Neuronal stem cell (in vitro differentiated cells): ENCODE measurements at regions not wholly inside any gene's neighbourhood (a gene's known extent, or its start where the extent isn't known, plus 50 kb on each side); places are given as distances from the start of the nearest gene placed in this dataset.

Experiments used
- DNase-seq: peaks from one replicate; pipeline ENCODE4 v3.0.0-alpha.2; 2013; ENCODE audit warnings: low spot score
- H2AFZ ChIP-seq: one replicate; pipeline ENCODE4 v1.6.1; 2013; ENCODE audit warnings: mild to moderate bottlenecking, low read length, inconsistent platforms
- H2AK5ac ChIP-seq: 2 replicates; pipeline ENCODE4 v1.6.1; 2013; ENCODE audit warnings: low read depth, mild to moderate bottlenecking, inconsistent platforms, low read length, moderate library complexity, mixed read lengths
- H2BK120ac ChIP-seq: 2 replicates; pipeline ENCODE4 v1.6.1; 2013; ENCODE audit warnings: low read depth, mild to moderate bottlenecking, inconsistent platforms, low read length, moderate library complexity, mixed read lengths
- H2BK12ac ChIP-seq: one replicate; pipeline ENCODE4 v1.6.1; 2013; ENCODE audit warnings: low read length, inconsistent platforms
- H2BK15ac ChIP-seq: 2 replicates; pipeline ENCODE4 v1.6.1; 2013; ENCODE audit warnings: mild to moderate bottlenecking, low read length, inconsistent platforms, mixed read lengths
- H2BK5ac ChIP-seq: one replicate; pipeline ENCODE4 v1.6.1; 2013; ENCODE audit warnings: inconsistent platforms, mild to moderate bottlenecking, low read length, moderate library complexity
- H3K14ac ChIP-seq: one replicate; pipeline ENCODE4 v1.6.1; 2013; ENCODE audit warnings: low read length, inconsistent platforms
- H3K18ac ChIP-seq: 2 replicates; pipeline ENCODE4 v1.6.1; 2013; ENCODE audit warnings: low read length, inconsistent platforms
- H3K23ac ChIP-seq: 2 replicates; pipeline ENCODE4 v1.6.1; 2013; ENCODE audit warnings: low read depth, mild to moderate bottlenecking, mixed read lengths, low read length, inconsistent platforms; ENCODE audit not compliant: poor library complexity
- H3K27ac ChIP-seq: replicated peaks from 3 replicates; pipeline ENCODE4 v1.5.1; 2013; ENCODE audit warnings: low read length, inconsistent platforms
- H3K27me3 ChIP-seq, 3 experiments: 2 replicates each; pipeline ENCODE4 v1.6.1; 2013; ENCODE audit warnings: low read length in 3 of 3, mild to moderate bottlenecking in 2 of 3, inconsistent platforms in 1 of 3, low read depth in 1 of 3, mixed read lengths in 1 of 3, moderate library complexity in 1 of 3; ENCODE audit not compliant: control insufficient read depth in 3 of 3, insufficient read depth in 3 of 3
- H3K36me3 ChIP-seq, 2 donors: replicated peaks in 1 of 2; 2 replicates each; pipeline ENCODE4 v1.6.1; 2013; ENCODE audit warnings: low read length in 2 of 2; ENCODE audit not compliant: control insufficient read depth in 2 of 2, insufficient read depth in 2 of 2
- H3K4ac ChIP-seq: 2 replicates; pipeline ENCODE4 v1.6.1; 2013; ENCODE audit warnings: inconsistent platforms, mild to moderate bottlenecking, low read length, moderate library complexity
- H3K4me1 ChIP-seq, 2 donors: 1 replicate in 1 of 2; 2 replicates in 1 of 2; pipeline ENCODE4 v1.6.1; 2013; ENCODE audit warnings: low read length in 2 of 2, low read depth in 1 of 2; ENCODE audit not compliant: control insufficient read depth in 2 of 2, insufficient read depth in 1 of 2
- H3K4me2 ChIP-seq: one replicate; pipeline ENCODE4 v1.6.1; 2013; ENCODE audit warnings: mild to moderate bottlenecking, low read length, inconsistent platforms; ENCODE audit not compliant: insufficient read depth, poor library complexity, severe bottlenecking
- H3K4me3 ChIP-seq, 2 donors: 2 replicates each; pipeline ENCODE4 v1.5.1; 2013; ENCODE audit warnings: low read length in 2 of 2, mild to moderate bottlenecking in 2 of 2, inconsistent platforms in 1 of 2, moderate library complexity in 1 of 2
- H3K79me1 ChIP-seq: one replicate; pipeline ENCODE4 v1.6.1; 2013; ENCODE audit warnings: low read depth, mild to moderate bottlenecking, inconsistent platforms, low read length, moderate library complexity
- H3K9ac ChIP-seq: one replicate; pipeline ENCODE4 v1.6.1; 2013; ENCODE audit warnings: mild to moderate bottlenecking, low read depth, low read length, inconsistent platforms; ENCODE audit not compliant: poor library complexity
- H3K9me3 ChIP-seq, 2 donors: replicated peaks in 1 of 2; 2 replicates each; pipeline versions ENCODE3 to v1.6.1; 2013; ENCODE audit warnings: low read length in 2 of 2, mild to moderate bottlenecking in 2 of 2, inconsistent platforms in 1 of 2, low read depth in 1 of 2, mixed read lengths in 1 of 2, moderate library complexity in 1 of 2; ENCODE audit not compliant: control insufficient read depth in 2 of 2, insufficient read depth in 1 of 2
- H4K8ac ChIP-seq: one replicate; pipeline ENCODE4 v1.6.1; 2013; ENCODE audit warnings: low read depth, mild to moderate bottlenecking, inconsistent platforms, low read length, moderate library complexity
- H4K91ac ChIP-seq: one replicate; pipeline ENCODE4 v1.6.1; 2013; ENCODE audit warnings: low read length, low read depth, mild to moderate bottlenecking, inconsistent platforms; ENCODE audit not compliant: poor library complexity
- WGBS, 2 donors: extraction: QIAGEN DNeasy Blood & Tissue Kit; methylation state at CpG; one replicate each; pipeline ENCODE4 v1.1.7; 2013; ENCODE audit warnings: missing lambda C conversion rate in 2 of 2, mixed read lengths in 1 of 2; ENCODE audit not compliant: insufficient read length in 2 of 2, insufficient replicate concordance in 1 of 2; ENCODE audit errors: extremely low coverage in 2 of 2; 5-methylcytosine and 5-hydroxymethylcytosine counted together

GRCh38 chr13:61358599-61358998, 57.0 kb downstream of the PCDH20 start:
- Histone ChIP-seq H2BK15ac (no peak overlapping the region), H3K4me2 (no peak overlapping the region), H3K36me3 (no peaks in the 10 kb centered on the region), H2AK5ac (no peak overlapping the region), H3K4ac (no peak overlapping the region), H3K9ac (no peak overlapping the region), H3K4me1 (peaks cover 0 to 7% of the 10 kb centered on the region in 2 donors), H3K9me3 (no peaks in the 10 kb centered on the region), H3K79me1 (no peaks in the 10 kb centered on the region), H3K18ac (no peak overlapping the region), H4K91ac (no peak overlapping the region), H2BK12ac (no peak overlapping the region), H2BK120ac (no peak overlapping the region), H3K27me3 (no peaks in the 10 kb centered on the region), H3K27ac (no peak overlapping the region), H2AFZ (no peak overlapping the region), H2BK5ac (no peak overlapping the region), H4K8ac (no peak overlapping the region), H3K23ac (no peak overlapping the region), H3K4me3 (no peak overlapping the region), H3K14ac (no peak overlapping the region)
- no CpG with 5 or more reads among the region's 1 CpG for WGBS, 2 donors
- DNase-seq: no peak

DNA sequence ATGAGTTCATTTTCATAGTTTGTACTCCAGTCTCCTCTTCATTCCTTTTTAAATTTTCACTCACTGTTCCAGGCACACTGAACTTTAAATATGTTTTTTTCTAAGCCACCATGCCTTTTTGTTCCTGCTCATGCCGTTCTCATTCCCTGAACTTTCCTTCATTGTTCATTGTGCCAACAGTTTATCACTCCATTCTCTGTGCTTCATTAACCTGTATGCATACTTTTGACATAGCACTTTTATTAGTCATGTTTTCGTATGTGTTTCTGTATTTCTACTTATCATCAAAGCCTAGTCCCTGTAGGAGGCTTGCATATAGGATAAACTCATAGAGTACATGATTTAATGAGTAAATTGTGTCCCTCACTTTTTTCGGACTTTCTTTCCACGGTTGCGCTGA, 65.3 kb downstream of the PCDH20 start:
- H2BK15ac ChIP-seq: no peak overlapping the region
- H3K27me3 ChIP-seq: no peaks in the 10 kb centered on the region
- no peak overlapping the region for H4K91ac ChIP-seq
- no peaks in the 10 kb centered on the region for H3K4me1 ChIP-seq
- no peak overlapping the region for H2AK5ac ChIP-seq
- no peak overlapping the region for H2BK120ac ChIP-seq
- no peak overlapping the region for H3K9ac ChIP-seq
- no peaks in the 10 kb centered on the region for H3K36me3 ChIP-seq
- no peak overlapping the region for H4K8ac ChIP-seq
- no CpG with 5 or more reads among the region's 5 CpGs for WGBS, 2 donors
- H2BK12ac ChIP-seq: no peak overlapping the region
- H3K9me3 ChIP-seq: no peaks in the 10 kb centered on the region
- no peak overlapping the region for H2AFZ ChIP-seq
- no peak overlapping the region for H3K4me2 ChIP-seq
- no peak overlapping the region for H3K4ac ChIP-seq
- no peak overlapping the region for H3K14ac ChIP-seq
- H3K79me1 ChIP-seq: no peaks in the 10 kb centered on the region
- no peak overlapping the region for H3K18ac ChIP-seq
- no peak overlapping the region for H3K23ac ChIP-seq
- no peak overlapping the region for H3K4me3 ChIP-seq
- DNase-seq: no peak
- H3K27ac ChIP-seq: no peak overlapping the region
- no peak overlapping the region for H2BK5ac ChIP-seq

GRCh38 chr13:61339054-61339621, 76.5 kb downstream of the PCDH20 start:
- H3K27ac ChIP-seq: no peak overlapping the region
- DNase-seq: no peak
- peak overlapping the region; percentile 93 for H3K23ac ChIP-seq
- H3K4me2 ChIP-seq: no peak overlapping the region
- WGBS, 2 donors: no CpG with 5 or more reads among the region's 45 CpGs
- no peak overlapping the region for H2AFZ ChIP-seq
- no peaks in the 10 kb centered on the region for H3K27me3 ChIP-seq
- no peak overlapping the region for H3K4me3 ChIP-seq
- no peaks in the 10 kb centered on the region for H3K9me3 ChIP-seq
- no peak overlapping the region for H3K14ac ChIP-seq
- no peak overlapping the region for H2BK15ac ChIP-seq
- no peak overlapping the region for H4K91ac ChIP-seq
- no peak overlapping the region for H3K18ac ChIP-seq
- no peak overlapping the region for H4K8ac ChIP-seq
- H2BK120ac ChIP-seq: no peak overlapping the region
- no peak overlapping the region for H3K4ac ChIP-seq
- no peaks in the 10 kb centered on the region for H3K36me3 ChIP-seq
- no peaks in the 10 kb centered on the region for H3K4me1 ChIP-seq
- H2AK5ac ChIP-seq: no peak overlapping the region
- H2BK5ac ChIP-seq: no peak overlapping the region
- no peak overlapping the region for H2BK12ac ChIP-seq
- no peak overlapping the region for H3K9ac ChIP-seq
- H3K79me1 ChIP-seq: no peaks in the 10 kb centered on the region

DNA sequence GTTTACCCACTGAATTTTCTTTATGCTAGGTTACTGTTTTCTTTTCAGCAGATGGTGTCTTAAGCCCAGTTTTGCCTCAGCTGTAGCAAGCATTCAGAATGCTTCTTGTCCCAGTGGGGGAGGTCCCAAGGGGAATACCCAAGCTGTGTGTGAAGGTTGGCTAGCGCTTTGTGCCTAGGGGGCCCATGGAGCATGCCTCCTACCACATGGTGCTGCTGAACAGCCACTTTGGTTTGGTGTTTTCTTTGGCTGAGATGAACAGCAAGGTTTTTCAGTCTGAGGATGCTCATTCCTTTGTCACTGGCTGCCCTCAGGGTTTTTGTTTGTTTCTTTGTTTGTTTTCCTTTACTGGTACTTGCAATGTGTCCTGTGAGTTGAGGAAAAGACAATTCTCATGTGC, 99.0 kb downstream of the PCDH20 start:
- Histone ChIP-seq H3K36me3 (no peaks in the 10 kb centered on the region), H3K14ac (no peak overlapping the region), H4K91ac (no peak overlapping the region), H3K23ac (no peak overlapping the region), H3K4ac (no peak overlapping the region), H4K8ac (no peak overlapping the region), H2BK12ac (no peak overlapping the region), H3K27me3 (no peaks in the 10 kb centered on the region), H2BK120ac (no peak overlapping the region), H2AFZ (peak overlapping the region; percentile 71), H3K9ac (no peak overlapping the region), H3K18ac (no peak overlapping the region), H2BK5ac (no peak overlapping the region), H3K27ac (no peak overlapping the region), H3K4me3 (no peak overlapping the region), H3K4me1 (peaks cover 2 to 4% of the 10 kb centered on the region in 2 donors), H3K4me2 (no peak overlapping the region), H3K79me1 (no peaks in the 10 kb centered on the region), H2BK15ac (no peak overlapping the region), H3K9me3 (no peaks in the 10 kb centered on the region), H2AK5ac (no peak overlapping the region)
- no peak for DNase-seq
- WGBS, 2 donors: no CpG with 5 or more reads among the region's 1 CpG
